GM12865 (cell line): ENCODE measurements at regions not wholly inside any gene's neighbourhood (a gene's known extent, or its start where the extent isn't known, plus 50 kb on each side); places are given as distances from the start of the nearest gene placed in this dataset.

Source experiments
- DNase-seq: peaks from one replicate; pipeline ENCODE4 v3.0.0; 2010; ENCODE audit warnings: low read depth
- H3K4me3 ChIP-seq: 2 replicates; pipeline ENCODE4 v1.5.1; 2011; ENCODE audit warnings: mild to moderate bottlenecking, low read depth, low read length, control low read depth
- TF ChIP-seq, protein P1 (sequence below): IDR thresholded peaks from 2 replicates; pipeline ENCODE4 v1.5.1; 2011; ENCODE audit warnings: low read length, control low read depth, low read depth, inconsistent platforms; ENCODE audit not compliant: insufficient read depth; ENCODE audit errors: missing control alignments

- H3K4me3 ChIP-seq = no peak overlapping the region
- DNase-seq = no peak
- TF ChIP-seq, protein P1, sequence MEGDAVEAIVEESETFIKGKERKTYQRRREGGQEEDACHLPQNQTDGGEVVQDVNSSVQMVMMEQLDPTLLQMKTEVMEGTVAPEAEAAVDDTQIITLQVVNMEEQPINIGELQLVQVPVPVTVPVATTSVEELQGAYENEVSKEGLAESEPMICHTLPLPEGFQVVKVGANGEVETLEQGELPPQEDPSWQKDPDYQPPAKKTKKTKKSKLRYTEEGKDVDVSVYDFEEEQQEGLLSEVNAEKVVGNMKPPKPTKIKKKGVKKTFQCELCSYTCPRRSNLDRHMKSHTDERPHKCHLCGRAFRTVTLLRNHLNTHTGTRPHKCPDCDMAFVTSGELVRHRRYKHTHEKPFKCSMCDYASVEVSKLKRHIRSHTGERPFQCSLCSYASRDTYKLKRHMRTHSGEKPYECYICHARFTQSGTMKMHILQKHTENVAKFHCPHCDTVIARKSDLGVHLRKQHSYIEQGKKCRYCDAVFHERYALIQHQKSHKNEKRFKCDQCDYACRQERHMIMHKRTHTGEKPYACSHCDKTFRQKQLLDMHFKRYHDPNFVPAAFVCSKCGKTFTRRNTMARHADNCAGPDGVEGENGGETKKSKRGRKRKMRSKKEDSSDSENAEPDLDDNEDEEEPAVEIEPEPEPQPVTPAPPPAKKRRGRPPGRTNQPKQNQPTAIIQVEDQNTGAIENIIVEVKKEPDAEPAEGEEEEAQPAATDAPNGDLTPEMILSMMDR = no peak
These were observed 258.6 kb downstream of the HS3ST3B1 start for GRCh38 chr17:14559264-14560119.

- TF ChIP-seq, protein P1 = no peak
- no peak overlapping the region for H3K4me3 ChIP-seq
- DNase-seq = no peak
These were observed 256.6 kb downstream of the HS3ST3B1 start for GRCh38 chr17:14557480-14557879.

- no peak for DNase-seq
These were observed 253.0 kb downstream of the HS3ST3B1 start for GRCh38 chr17:14553847-14554246.

DNA sequence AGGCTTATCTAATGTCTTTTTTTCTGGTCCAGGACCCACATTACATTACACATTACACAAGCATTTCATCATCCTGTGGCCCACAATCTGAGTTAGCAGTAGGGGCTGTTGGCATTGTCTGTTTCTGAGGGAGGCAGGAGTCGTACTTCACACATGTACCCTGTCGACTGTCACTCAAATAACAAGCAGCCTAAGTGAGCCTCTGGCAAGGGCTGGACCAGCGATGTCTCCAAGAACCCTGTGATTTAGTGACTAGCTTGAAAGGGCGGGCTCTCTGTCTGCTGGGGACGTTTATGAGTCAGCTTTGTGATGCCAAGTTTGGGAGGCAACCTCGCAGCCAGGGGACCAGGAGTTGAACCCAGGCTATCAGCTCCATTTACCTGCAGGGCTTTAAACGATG lies 251.4 kb downstream of the HS3ST3B1 start:
- no peak overlapping the region for H3K4me3 ChIP-seq
- TF ChIP-seq, protein P1 = no peak
- no peak for DNase-seq

More at GRCh38 chr17:14553847-14554246, 253.0 kb downstream of the HS3ST3B1 start:
- H3K4me3 ChIP-seq = no peak overlapping the region
- TF ChIP-seq, protein P1 = no peak

DNA sequence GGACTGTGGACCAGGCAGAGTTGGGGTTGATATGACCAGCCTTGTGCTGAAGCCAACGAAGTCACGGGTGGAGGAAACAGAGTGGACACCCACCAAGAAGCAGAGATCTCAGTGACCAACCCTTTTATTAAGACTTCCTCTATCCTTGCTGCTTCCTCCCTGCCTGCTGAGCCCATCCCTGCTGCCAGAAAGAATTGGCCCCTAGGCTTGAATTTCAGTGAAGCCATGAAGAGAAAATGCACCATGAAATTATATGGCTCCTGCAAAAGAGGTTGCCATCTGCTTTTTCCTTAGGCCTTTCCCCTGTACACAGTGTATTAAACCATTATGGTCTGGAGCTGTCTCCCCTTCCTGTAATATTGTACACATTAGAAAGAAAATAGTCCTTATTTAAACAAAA lies 246.7 kb downstream of the HS3ST3B1 start:
- TF ChIP-seq, protein P1 = no peak
- DNase-seq = no peak
- no peak overlapping the region for H3K4me3 ChIP-seq

DNA sequence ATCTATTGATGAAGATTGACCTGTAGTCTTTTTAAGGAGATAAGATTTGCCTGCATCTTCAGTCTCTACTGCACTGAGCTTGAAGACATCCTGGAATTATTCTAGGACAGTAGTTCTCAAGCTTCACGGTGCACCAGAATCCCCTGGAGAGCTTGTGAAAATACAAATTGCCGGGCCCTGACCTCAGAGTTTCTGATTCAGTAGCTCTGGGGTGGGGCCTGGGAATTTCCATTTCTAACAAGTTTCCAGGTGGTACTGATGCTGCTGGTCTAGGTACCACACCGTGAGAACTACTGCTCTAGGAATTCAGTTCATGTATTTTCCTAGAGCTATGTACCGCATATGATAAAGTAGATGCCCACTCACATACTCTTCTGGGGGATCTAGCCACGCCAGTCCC lies 246.1 kb downstream of the HS3ST3B1 start:
- TF ChIP-seq, protein P1 = no peak
- no peak for DNase-seq
- no peak overlapping the region for H3K4me3 ChIP-seq
